Effector memory CD4-positive, alpha-beta T cell (primary cell): ENCODE measurements at regions not wholly inside any gene's neighbourhood (a gene's known extent, or its start where the extent isn't known, plus 50 kb on each side); places are given as distances from the start of the nearest gene placed in this dataset.
"Not testable (repeated sequence)": the region's sequence is repeated elsewhere in the genome, so short reads cannot be mapped to it uniquely, and the experiment has no call there.

ENCODE experiments used
- DNase-seq, 3 donors: peaks; one replicate each; pipeline ENCODE4 v3.0.0-alpha.2; 2020
- H3K27ac ChIP-seq: 2 replicates; pipeline ENCODE4 v1.7.0; 2013; ENCODE audit warnings: mild to moderate bottlenecking, low read length, moderate library complexity; ENCODE audit not compliant: insufficient read depth, poor library complexity, severe bottlenecking
- H3K27me3 ChIP-seq: replicated peaks from 2 replicates; pipeline ENCODE4 v1.7.0; 2013; ENCODE audit warnings: mild to moderate bottlenecking, low read length; ENCODE audit not compliant: insufficient read depth, control insufficient read depth, poor library complexity, severe bottlenecking
- H3K36me3 ChIP-seq: 2 replicates; pipeline ENCODE4 v1.7.0; 2013; ENCODE audit warnings: mild to moderate bottlenecking, low read length, moderate library complexity; ENCODE audit not compliant: control insufficient read depth, insufficient read depth
- H3K4me1 ChIP-seq: 2 replicates; pipeline ENCODE4 v1.7.0; 2013; ENCODE audit warnings: low read length, mild to moderate bottlenecking; ENCODE audit not compliant: control insufficient read depth, insufficient read depth, poor library complexity, severe bottlenecking
- H3K4me3 ChIP-seq: 2 replicates; pipeline ENCODE4 v1.7.0; 2013; ENCODE audit warnings: low read length, low read depth, mild to moderate bottlenecking; ENCODE audit not compliant: insufficient read depth, poor library complexity, severe bottlenecking
- H3K9me3 ChIP-seq: 2 replicates; pipeline ENCODE4 v1.7.0; 2013; ENCODE audit warnings: mild to moderate bottlenecking, low read length, moderate library complexity; ENCODE audit not compliant: control insufficient read depth

GRCh38 chr2:12010059-12010458 is 263.6 kb downstream of the LPIN1 start:
- Histone ChIP-seq H3K4me1 (peaks cover 10% of the 10 kb centered on the region), H3K27me3 (no peaks in the 10 kb centered on the region), H3K9me3 (no peaks in the 10 kb centered on the region)

GRCh38 chr2:12010779-12011178 is 264.3 kb downstream of the LPIN1 start:
- no peaks in the 10 kb centered on the region for H3K36me3 ChIP-seq
- H3K27ac ChIP-seq: no peak overlapping the region
- no peak for DNase-seq

More at GRCh38 chr2:12010059-12010458, 263.6 kb downstream of the LPIN1 start:
- no peak overlapping the region for H3K4me3 ChIP-seq
- no peak for DNase-seq
- no peak overlapping the region for H3K27ac ChIP-seq
- no peaks in the 10 kb centered on the region for H3K36me3 ChIP-seq

GRCh38 chr2:12014088-12014960 is 267.9 kb downstream of the LPIN1 start:
- no peak overlapping the region for H3K27ac ChIP-seq
- H3K9me3 ChIP-seq: no peaks in the 10 kb centered on the region
- no peaks in the 10 kb centered on the region for H3K36me3 ChIP-seq
- no peak overlapping the region for H3K4me3 ChIP-seq
- no peak for DNase-seq
- no peaks in the 10 kb centered on the region for H3K27me3 ChIP-seq
- no peaks in the 10 kb centered on the region for H3K4me1 ChIP-seq

More at GRCh38 chr2:12010779-12011178, 264.3 kb downstream of the LPIN1 start:
- peaks cover 3% of the 10 kb centered on the region for H3K4me1 ChIP-seq
- H3K4me3 ChIP-seq: no peak overlapping the region
- H3K9me3 ChIP-seq: no peaks in the 10 kb centered on the region
- no peaks in the 10 kb centered on the region for H3K27me3 ChIP-seq

- Histone ChIP-seq H3K36me3 (no peaks in the 10 kb centered on the region), H3K27me3 (no peaks in the 10 kb centered on the region), H3K9me3 (no peaks in the 10 kb centered on the region), H3K4me1 (no peaks in the 10 kb centered on the region), H3K4me3 (no peak overlapping the region), H3K27ac (no peak overlapping the region)
- DNase-seq: no peak
These were observed 271.2 kb downstream of the LPIN1 start for GRCh38 chr2:12017499-12018157.

- H3K36me3 ChIP-seq, H3K27ac ChIP-seq, H3K4me3 ChIP-seq, H3K4me1 ChIP-seq, H3K9me3 ChIP-seq, DNase-seq, H3K27me3 ChIP-seq: not testable (repeated sequence)
These were observed 272.3 kb downstream of the LPIN1 start for GRCh38 chr2:12018726-12019125.

- no peaks in the 10 kb centered on the region for H3K9me3 ChIP-seq
- no peaks in the 10 kb centered on the region for H3K27me3 ChIP-seq
- H3K4me3 ChIP-seq: no peak overlapping the region
- no peak overlapping the region for H3K27ac ChIP-seq
- no peak for DNase-seq
- H3K4me1 ChIP-seq: no peaks in the 10 kb centered on the region
- no peaks in the 10 kb centered on the region for H3K36me3 ChIP-seq
These were observed 274.5 kb downstream of the LPIN1 start for GRCh38 chr2:12020833-12021469.

- H3K27me3 ChIP-seq, DNase-seq, H3K4me3 ChIP-seq, H3K4me1 ChIP-seq, H3K36me3 ChIP-seq, H3K9me3 ChIP-seq, H3K27ac ChIP-seq: not testable (repeated sequence)
These were observed 277.9 kb downstream of the LPIN1 start for GRCh38 chr2:12024197-12024907.

GRCh38 chr2:12027136-12027535 is 280.7 kb downstream of the LPIN1 start:
- no peak for DNase-seq
- no peaks in the 10 kb centered on the region for H3K27me3 ChIP-seq

GRCh38 chr2:12031866-12032265 is 285.4 kb downstream of the LPIN1 start:
- DNase-seq: no peak
- H3K4me3 ChIP-seq: no peak overlapping the region
- no peaks in the 10 kb centered on the region for H3K36me3 ChIP-seq
- H3K27me3 ChIP-seq: no peaks in the 10 kb centered on the region
- peaks cover 4% of the 10 kb centered on the region for H3K4me1 ChIP-seq
- H3K27ac ChIP-seq: no peak overlapping the region
- no peaks in the 10 kb centered on the region for H3K9me3 ChIP-seq

More at GRCh38 chr2:12027136-12027535, 280.7 kb downstream of the LPIN1 start:
- no peaks in the 10 kb centered on the region for H3K9me3 ChIP-seq
- no peaks in the 10 kb centered on the region for H3K36me3 ChIP-seq
- H3K4me3 ChIP-seq: no peak overlapping the region
- no peak overlapping the region for H3K27ac ChIP-seq
- H3K4me1 ChIP-seq: no peaks in the 10 kb centered on the region
